Liver (tissue), 3 donors: ENCODE measurements at regions not wholly inside any gene's neighbourhood (a gene's known extent, or its start where the extent isn't known, plus 50 kb on each side); places are given as distances from the start of the nearest gene placed in this dataset.

ENCODE experiments used
- CTCF ChIP-seq: fragments of 150-350 bp; IDR thresholded peaks from 2 replicates; pipeline ENCODE4 v1.5.1; 2017; ENCODE audit warnings: improper control_type of control experiment, low read depth, low read length; ENCODE audit not compliant: missing input control
- FOXA2 ChIP-seq: IDR thresholded peaks from 2 replicates; pipeline ENCODE4 v1.6.1; 2016; ENCODE audit warnings: antibody characterized with exemption
- HNF4G ChIP-seq: IDR thresholded peaks from 2 replicates; pipeline ENCODE4 v1.6.1; 2016; ENCODE audit warnings: antibody characterized with exemption
- YY1 ChIP-seq: IDR thresholded peaks from 2 replicates; pipeline ENCODE4 v1.6.1; 2016; ENCODE audit warnings: antibody characterized with exemption, mild to moderate bottlenecking
- ZBTB33 ChIP-seq: IDR thresholded peaks from 2 replicates; pipeline ENCODE4 v1.6.1; 2016; ENCODE audit warnings: antibody characterized with exemption
- TF ChIP-seq, protein P1 (sequence below): IDR thresholded peaks from 2 replicates; pipeline ENCODE4 v1.6.1; 2016; ENCODE audit warnings: antibody characterized with exemption
- donor health status: healthy.
- donor health status: healthy.

DNA sequence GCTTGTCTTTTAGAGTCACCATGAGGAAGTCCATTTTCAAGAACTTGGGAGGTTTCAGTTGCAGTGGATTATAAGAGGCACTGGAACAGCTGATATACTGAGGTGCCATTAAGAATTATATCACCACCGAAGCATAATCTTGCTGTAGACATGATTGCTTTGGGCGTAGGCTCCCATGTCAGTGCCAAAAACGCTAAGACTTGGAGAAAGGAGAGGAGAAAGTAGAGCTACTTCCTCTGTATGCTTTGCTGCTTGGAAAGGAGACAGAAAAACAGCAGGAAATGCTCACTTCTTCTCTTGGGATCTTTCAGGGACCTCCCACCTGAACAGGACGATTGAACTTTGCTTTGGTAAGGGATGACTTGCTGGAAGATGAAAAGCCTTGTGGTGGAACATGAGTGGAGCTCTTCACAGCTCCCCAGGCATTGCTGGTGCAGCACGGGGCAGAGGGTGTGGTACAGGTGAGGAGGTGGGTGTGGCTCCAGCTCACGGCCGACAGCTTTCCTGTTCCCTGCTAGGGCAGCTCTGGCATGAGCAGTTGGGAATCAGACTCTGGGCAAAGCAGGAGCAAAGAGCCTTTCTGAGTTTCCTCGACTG, 190.4 kb upstream of the JAG1 start:
- TF ChIP-seq YY1, result no peak
- TF ChIP-seq, protein P1, sequence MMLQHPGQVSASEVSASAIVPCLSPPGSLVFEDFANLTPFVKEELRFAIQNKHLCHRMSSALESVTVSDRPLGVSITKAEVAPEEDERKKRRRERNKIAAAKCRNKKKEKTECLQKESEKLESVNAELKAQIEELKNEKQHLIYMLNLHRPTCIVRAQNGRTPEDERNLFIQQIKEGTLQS, result no peak
- no peak for TF ChIP-seq ZBTB33
- no peak for TF ChIP-seq CTCF
- no peak for TF ChIP-seq HNF4G
- no peak for TF ChIP-seq FOXA2
